OCI-LY3 (cell line): ENCODE measurements at regions not wholly inside any gene's neighbourhood (a gene's known extent, or its start where the extent isn't known, plus 50 kb on each side); places are given as distances from the start of the nearest gene placed in this dataset.

Source experiments
- H2AFZ ChIP-seq: fragments of 200-600, 300-600 bp; shearing (Covaris generic); 2 replicates; pipeline ENCODE4 v1.6.0; 2014; ENCODE audit warnings: antibody characterized with exemption, low read depth, low read length
- H3K27ac ChIP-seq: fragments of 200-600, 300-600 bp; sonication (generic); 2 replicates; pipeline ENCODE4 v1.5.1; 2014; ENCODE audit warnings: mild to moderate bottlenecking, low read length, moderate library complexity, mixed read lengths
- H3K27me3 ChIP-seq: fragments of 200-600, 300-600 bp; sonication (generic); 2 replicates; pipeline ENCODE4 v1.6.1; 2014; ENCODE audit warnings: low read depth, low read length, mixed read lengths
- H3K36me3 ChIP-seq: fragments of 200-600, 300-600 bp; sonication (generic); replicated peaks from 2 replicates; pipeline ENCODE3; 2014; ENCODE audit warnings: low read depth, low read length, mixed read lengths
- H3K4me1 ChIP-seq: fragments of 300-600, 200-600 bp; sonication (generic); 2 replicates; pipeline ENCODE4 v1.6.1; 2014; ENCODE audit warnings: low read length, mixed read lengths
- H3K4me2 ChIP-seq: fragments of 200-600, 300-600 bp; sonication (generic); 2 replicates; pipeline ENCODE4 v1.6.1; 2014; ENCODE audit warnings: low read length, mixed read lengths
- H3K4me3 ChIP-seq: fragments of 300-600, 200-600 bp; sonication (generic); 2 replicates; pipeline ENCODE4 v1.5.1; 2014; ENCODE audit warnings: antibody characterized with exemption, mild to moderate bottlenecking, low read length, moderate library complexity
- H3K79me2 ChIP-seq: fragments of 300-600, 200-600 bp; shearing (Covaris generic); 2 replicates; pipeline ENCODE4 v1.6.1; 2014; ENCODE audit warnings: mild to moderate bottlenecking, low read length, mixed read lengths
- H3K9ac ChIP-seq: fragments of 300-600, 200-600 bp; shearing (Covaris generic); 2 replicates; pipeline ENCODE4 v1.6.0; 2014; ENCODE audit warnings: mild to moderate bottlenecking, low read length, moderate library complexity
- H3K9me3 ChIP-seq: fragments of 200-600, 300-600 bp; shearing (Covaris generic); 2 replicates; pipeline ENCODE4 v1.6.1; 2014; ENCODE audit warnings: low read length, mixed read lengths; ENCODE audit not compliant: insufficient read depth
- H4K20me1 ChIP-seq: fragments of 200-600, 300-600 bp; sonication (generic); 2 replicates; pipeline ENCODE4 v1.6.1; 2016; ENCODE audit warnings: low read length, mixed read lengths; ENCODE audit not compliant: insufficient read depth
- EZH2phosphoT487 ChIP-seq: fragments of 200-600 bp; shearing (Covaris generic); IDR thresholded peaks from 2 replicates; pipeline ENCODE4 v1.6.1; 2018; ENCODE audit warnings: antibody characterized with exemption, mixed run types, low read depth
- TF ChIP-seq, protein P1 (sequence below): fragments of 200-600, 300-600 bp; sonication (generic); IDR thresholded peaks from 2 replicates; pipeline ENCODE4 v1.5.1; 2014; ENCODE audit warnings: antibody characterized with exemption, low read length, low read depth

- no peak overlapping the region for H3K9ac ChIP-seq
- no peak overlapping the region for H3K4me2 ChIP-seq
- H3K4me3 ChIP-seq: no peak overlapping the region
- no peaks in the 10 kb centered on the region for H3K27me3 ChIP-seq
- no peak overlapping the region for H2AFZ ChIP-seq
- H3K36me3 ChIP-seq: no peaks in the 10 kb centered on the region
- H3K9me3 ChIP-seq: no peaks in the 10 kb centered on the region
- no peak overlapping the region for H3K27ac ChIP-seq
- TF ChIP-seq, protein P1, sequence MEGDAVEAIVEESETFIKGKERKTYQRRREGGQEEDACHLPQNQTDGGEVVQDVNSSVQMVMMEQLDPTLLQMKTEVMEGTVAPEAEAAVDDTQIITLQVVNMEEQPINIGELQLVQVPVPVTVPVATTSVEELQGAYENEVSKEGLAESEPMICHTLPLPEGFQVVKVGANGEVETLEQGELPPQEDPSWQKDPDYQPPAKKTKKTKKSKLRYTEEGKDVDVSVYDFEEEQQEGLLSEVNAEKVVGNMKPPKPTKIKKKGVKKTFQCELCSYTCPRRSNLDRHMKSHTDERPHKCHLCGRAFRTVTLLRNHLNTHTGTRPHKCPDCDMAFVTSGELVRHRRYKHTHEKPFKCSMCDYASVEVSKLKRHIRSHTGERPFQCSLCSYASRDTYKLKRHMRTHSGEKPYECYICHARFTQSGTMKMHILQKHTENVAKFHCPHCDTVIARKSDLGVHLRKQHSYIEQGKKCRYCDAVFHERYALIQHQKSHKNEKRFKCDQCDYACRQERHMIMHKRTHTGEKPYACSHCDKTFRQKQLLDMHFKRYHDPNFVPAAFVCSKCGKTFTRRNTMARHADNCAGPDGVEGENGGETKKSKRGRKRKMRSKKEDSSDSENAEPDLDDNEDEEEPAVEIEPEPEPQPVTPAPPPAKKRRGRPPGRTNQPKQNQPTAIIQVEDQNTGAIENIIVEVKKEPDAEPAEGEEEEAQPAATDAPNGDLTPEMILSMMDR: no peak
- no peak for TF ChIP-seq EZH2phosphoT487
- H3K79me2 ChIP-seq: no peaks in the 10 kb centered on the region
- H4K20me1 ChIP-seq: no peaks in the 10 kb centered on the region
- H3K4me1 ChIP-seq: no peaks in the 10 kb centered on the region
Observed at GRCh38 chr11:133706925-133707794, 138.2 kb downstream of the SPATA19 start.

DNA sequence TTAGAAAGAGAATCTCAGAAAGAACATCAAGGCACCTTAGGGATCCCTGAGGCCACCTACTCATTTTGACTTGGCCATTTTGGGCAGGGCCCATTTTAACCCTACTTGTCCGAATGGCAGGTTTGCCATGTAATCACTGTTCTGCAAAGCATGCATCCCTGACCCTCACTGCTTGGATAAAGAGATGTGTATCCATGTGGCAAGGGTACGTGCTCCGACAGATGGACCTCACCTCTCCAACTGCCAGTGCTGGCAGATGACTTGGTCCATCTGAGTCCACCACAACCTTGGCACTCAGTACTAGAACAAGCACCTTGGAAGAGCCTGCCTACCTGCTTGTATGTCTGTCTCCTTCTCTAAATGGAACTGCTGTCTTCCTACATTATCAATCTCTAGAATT is 139.4 kb downstream of the SPATA19 start:
- Histone ChIP-seq H3K4me2 (no peak overlapping the region), H4K20me1 (no peaks in the 10 kb centered on the region), H3K9ac (no peak overlapping the region), H3K4me1 (no peaks in the 10 kb centered on the region), H3K36me3 (no peaks in the 10 kb centered on the region), H3K9me3 (no peaks in the 10 kb centered on the region), H3K27ac (no peak overlapping the region), H2AFZ (no peak overlapping the region), H3K27me3 (no peaks in the 10 kb centered on the region), H3K4me3 (no peak overlapping the region), H3K79me2 (no peaks in the 10 kb centered on the region)
- TF ChIP-seq, protein P1: no peak
- TF ChIP-seq EZH2phosphoT487: no peak

DNA sequence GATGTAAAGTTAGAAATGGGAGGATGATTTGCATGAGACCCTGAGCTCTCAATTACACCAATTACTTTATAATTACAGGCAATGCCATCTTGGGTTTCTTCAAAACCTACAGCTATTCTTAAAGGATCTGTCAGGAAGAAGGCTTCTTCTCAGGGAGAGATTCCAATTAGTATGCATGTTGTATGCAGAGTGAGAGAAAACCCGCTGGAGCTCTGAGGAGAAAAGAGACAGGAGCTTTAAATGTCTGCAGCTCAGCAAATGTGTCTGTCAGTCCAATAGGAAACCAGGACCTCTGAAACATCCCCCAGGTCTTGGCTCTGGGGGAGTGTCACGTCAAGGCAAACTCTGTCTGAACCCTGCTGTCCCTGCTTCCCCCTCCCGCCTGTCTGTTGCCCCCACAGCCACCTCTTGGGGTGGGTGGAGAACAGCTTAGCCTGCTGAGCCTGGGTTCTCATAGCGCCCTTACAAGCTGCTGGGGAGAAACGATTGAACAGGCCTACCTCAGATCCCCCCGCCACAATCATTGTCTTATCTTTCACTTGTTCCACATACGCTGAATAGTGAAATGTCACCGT is 140.2 kb downstream of the SPATA19 start:
- Histone ChIP-seq H4K20me1 (no peaks in the 10 kb centered on the region), H3K9ac (no peak overlapping the region), H3K4me2 (no peak overlapping the region), H3K27me3 (no peaks in the 10 kb centered on the region), H3K36me3 (no peaks in the 10 kb centered on the region), H3K4me1 (no peaks in the 10 kb centered on the region), H3K4me3 (no peak overlapping the region), H2AFZ (no peak overlapping the region), H3K79me2 (no peaks in the 10 kb centered on the region), H3K27ac (no peak overlapping the region), H3K9me3 (no peaks in the 10 kb centered on the region)
- TF ChIP-seq, protein P1: no peak
- TF ChIP-seq EZH2phosphoT487: no peak

DNA sequence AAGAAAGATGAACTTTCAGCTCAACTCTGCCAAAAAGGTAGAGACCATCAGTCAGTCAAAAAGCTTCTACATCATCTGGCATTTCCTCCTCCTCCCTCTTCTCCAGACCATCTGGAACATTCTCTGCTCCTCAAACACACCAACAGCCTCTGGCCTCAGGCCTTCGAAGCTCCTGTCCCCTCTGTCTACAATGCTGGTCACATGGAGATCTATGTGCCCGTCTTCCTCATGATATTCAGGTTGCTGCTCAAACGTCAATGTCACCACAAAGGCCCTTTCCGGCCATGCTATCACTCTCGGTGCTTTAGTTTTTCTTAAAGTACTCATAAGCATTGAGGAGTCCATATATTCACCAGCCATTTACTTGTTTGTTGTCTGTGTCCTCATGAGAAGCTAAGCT is 146.2 kb downstream of the SPATA19 start:
- Histone ChIP-seq H3K4me3 (no peak overlapping the region), H4K20me1 (no peaks in the 10 kb centered on the region), H3K36me3 (no peaks in the 10 kb centered on the region), H3K4me1 (no peaks in the 10 kb centered on the region), H3K9me3 (no peaks in the 10 kb centered on the region), H3K79me2 (no peaks in the 10 kb centered on the region), H2AFZ (no peak overlapping the region), H3K4me2 (no peak overlapping the region), H3K9ac (no peak overlapping the region), H3K27me3 (no peaks in the 10 kb centered on the region), H3K27ac (no peak overlapping the region)
- TF ChIP-seq EZH2phosphoT487: no peak
- TF ChIP-seq, protein P1: no peak
